ENCODE measurements at regions not wholly inside any gene's neighbourhood (a gene's known extent, or its start where the extent isn't known, plus 50 kb on each side); places are given as distances from the start of the nearest gene placed in this dataset.

GRCh38 chr5:34587355-34588241, 68.5 kb upstream of the RAI14 start (continued):
- TF ChIP-seq E4F1 (CRISPR knock-in tag; IDR thresholded peaks at IDR 0.05; ENCODE audit: borderline replicate concordance) (no peak), CAMTA2 (CRISPR knock-in tag; conservative IDR thresholded peaks at IDR 0.05) (no peak), KDM2B (CRISPR knock-in tag; IDR thresholded peaks at IDR 0.05) (no peak), HMGXB4 (CRISPR knock-in tag; IDR thresholded peaks at IDR 0.05) (no peak), KLF16 (IDR thresholded peaks at IDR 0.05) (no peak), POLR3A (IDR thresholded peaks at IDR 0.05; ENCODE audit: borderline replicate concordance, extremely low read depth, insufficient read depth, insufficient read length) (no peak), ZNF239 (CRISPR knock-in tag; IDR thresholded peaks at IDR 0.05) (no peak), ZNF121 (CRISPR knock-in tag; conservative IDR thresholded peaks at IDR 0.05) (no peak)
- TF ChIP-seq, protein P1, sequence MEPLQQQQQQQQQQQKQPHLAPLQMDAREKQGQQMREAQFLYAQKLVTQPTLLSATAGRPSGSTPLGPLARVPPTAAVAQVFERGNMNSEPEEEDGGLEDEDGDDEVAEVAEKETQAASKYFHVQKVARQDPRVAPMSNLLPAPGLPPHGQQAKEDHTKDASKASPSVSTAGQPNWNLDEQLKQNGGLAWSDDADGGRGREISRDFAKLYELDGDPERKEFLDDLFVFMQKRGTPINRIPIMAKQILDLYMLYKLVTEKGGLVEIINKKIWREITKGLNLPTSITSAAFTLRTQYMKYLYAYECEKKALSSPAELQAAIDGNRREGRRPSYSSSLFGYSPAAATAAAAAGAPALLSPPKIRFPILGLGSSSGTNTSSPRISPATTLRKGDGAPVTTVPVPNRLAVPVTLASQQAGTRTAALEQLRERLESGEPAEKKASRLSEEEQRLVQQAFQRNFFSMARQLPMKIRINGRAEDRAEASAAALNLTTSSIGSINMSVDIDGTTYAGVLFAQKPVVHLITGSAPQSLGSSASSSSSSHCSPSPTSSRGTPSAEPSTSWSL (CRISPR knock-in tag; IDR thresholded peaks at IDR 0.05; ENCODE audit: borderline replicate concordance): no peak
- TF ChIP-seq, protein P2, sequence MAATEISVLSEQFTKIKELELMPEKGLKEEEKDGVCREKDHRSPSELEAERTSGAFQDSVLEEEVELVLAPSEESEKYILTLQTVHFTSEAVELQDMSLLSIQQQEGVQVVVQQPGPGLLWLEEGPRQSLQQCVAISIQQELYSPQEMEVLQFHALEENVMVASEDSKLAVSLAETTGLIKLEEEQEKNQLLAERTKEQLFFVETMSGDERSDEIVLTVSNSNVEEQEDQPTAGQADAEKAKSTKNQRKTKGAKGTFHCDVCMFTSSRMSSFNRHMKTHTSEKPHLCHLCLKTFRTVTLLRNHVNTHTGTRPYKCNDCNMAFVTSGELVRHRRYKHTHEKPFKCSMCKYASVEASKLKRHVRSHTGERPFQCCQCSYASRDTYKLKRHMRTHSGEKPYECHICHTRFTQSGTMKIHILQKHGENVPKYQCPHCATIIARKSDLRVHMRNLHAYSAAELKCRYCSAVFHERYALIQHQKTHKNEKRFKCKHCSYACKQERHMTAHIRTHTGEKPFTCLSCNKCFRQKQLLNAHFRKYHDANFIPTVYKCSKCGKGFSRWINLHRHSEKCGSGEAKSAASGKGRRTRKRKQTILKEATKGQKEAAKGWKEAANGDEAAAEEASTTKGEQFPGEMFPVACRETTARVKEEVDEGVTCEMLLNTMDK (IDR thresholded peaks at IDR 0.05; ENCODE audit: borderline replicate concordance, insufficient read depth, low read depth, low read length, poor library complexity, severe bottlenecking): no peak
- TF ChIP-seq, protein P3, sequence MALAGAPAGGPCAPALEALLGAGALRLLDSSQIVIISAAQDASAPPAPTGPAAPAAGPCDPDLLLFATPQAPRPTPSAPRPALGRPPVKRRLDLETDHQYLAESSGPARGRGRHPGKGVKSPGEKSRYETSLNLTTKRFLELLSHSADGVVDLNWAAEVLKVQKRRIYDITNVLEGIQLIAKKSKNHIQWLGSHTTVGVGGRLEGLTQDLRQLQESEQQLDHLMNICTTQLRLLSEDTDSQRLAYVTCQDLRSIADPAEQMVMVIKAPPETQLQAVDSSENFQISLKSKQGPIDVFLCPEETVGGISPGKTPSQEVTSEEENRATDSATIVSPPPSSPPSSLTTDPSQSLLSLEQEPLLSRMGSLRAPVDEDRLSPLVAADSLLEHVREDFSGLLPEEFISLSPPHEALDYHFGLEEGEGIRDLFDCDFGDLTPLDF (CRISPR knock-in tag; IDR thresholded peaks at IDR 0.05): no peak; the same call in 1 of the 2 replicates
- TF ChIP-seq, protein P4, sequence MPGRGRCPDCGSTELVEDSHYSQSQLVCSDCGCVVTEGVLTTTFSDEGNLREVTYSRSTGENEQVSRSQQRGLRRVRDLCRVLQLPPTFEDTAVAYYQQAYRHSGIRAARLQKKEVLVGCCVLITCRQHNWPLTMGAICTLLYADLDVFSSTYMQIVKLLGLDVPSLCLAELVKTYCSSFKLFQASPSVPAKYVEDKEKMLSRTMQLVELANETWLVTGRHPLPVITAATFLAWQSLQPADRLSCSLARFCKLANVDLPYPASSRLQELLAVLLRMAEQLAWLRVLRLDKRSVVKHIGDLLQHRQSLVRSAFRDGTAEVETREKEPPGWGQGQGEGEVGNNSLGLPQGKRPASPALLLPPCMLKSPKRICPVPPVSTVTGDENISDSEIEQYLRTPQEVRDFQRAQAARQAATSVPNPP (IDR thresholded peaks at IDR 0.05; ENCODE audit: borderline replicate concordance, insufficient read depth, insufficient read length): no peak
- TF ChIP-seq, protein P5, sequence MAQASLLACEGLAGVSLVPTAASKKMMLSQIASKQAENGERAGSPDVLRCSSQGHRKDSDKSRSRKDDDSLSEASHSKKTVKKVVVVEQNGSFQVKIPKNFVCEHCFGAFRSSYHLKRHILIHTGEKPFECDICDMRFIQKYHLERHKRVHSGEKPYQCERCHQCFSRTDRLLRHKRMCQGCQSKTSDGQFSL (CRISPR knock-in tag; IDR thresholded peaks at IDR 0.05): no peak
- TF ChIP-seq, protein P5 (tag; IDR thresholded peaks at IDR 0.05): no peak

All from K562 (cell line).